ENCODE measurements at regions not wholly inside any gene's neighbourhood (a gene's known extent, or its start where the extent isn't known, plus 50 kb on each side); places are given as distances from the start of the nearest gene placed in this dataset.
"Not testable (repeated sequence)": the region's sequence is repeated elsewhere in the genome, so short reads cannot be mapped to it uniquely, and the experiment has no call there.

- no peak for DNase-seq (ENCODE audit: low spot score)
These were observed 517.5 kb downstream of the KLF5 start for GRCh38 chr13:73576291-73576690.

GRCh38 chr13:73572824-73573223 lies 514.0 kb downstream of the KLF5 start:
- no peak for DNase-seq (ENCODE audit: low spot score)

- no peak for DNase-seq (ENCODE audit: low spot score)
These were observed 512.6 kb downstream of the KLF5 start for GRCh38 chr13:73571376-73571775.

GRCh38 chr13:73556902-73557301 lies 498.1 kb downstream of the KLF5 start:
- no peak for DNase-seq (ENCODE audit: low spot score)

- no peak for DNase-seq (ENCODE audit: low spot score)
These were observed 497.3 kb downstream of the KLF5 start for GRCh38 chr13:73556128-73556527.

- DNase-seq (ENCODE audit: low spot score), result no peak
These were observed 492.9 kb downstream of the KLF5 start for GRCh38 chr13:73551736-73552135.

GRCh38 chr13:73549717-73550116 lies 490.9 kb downstream of the KLF5 start:
- no peak for DNase-seq (ENCODE audit: low spot score)

- DNase-seq (ENCODE audit: low spot score), result no peak
These were observed 489.6 kb downstream of the KLF5 start for GRCh38 chr13:73548449-73548848.

GRCh38 chr13:73547239-73547638 lies 488.4 kb downstream of the KLF5 start:
- DNase-seq (ENCODE audit: low spot score), result no peak

GRCh38 chr13:73544175-73544574 lies 485.4 kb downstream of the KLF5 start:
- DNase-seq (ENCODE audit: low spot score), result no peak

- DNase-seq (ENCODE audit: low spot score), result no peak
These were observed 483.6 kb downstream of the KLF5 start for GRCh38 chr13:73542446-73542845.

GRCh38 chr13:73536865-73537264 lies 478.1 kb downstream of the KLF5 start:
- DNase-seq (ENCODE audit: low spot score), result no peak

- no peak for DNase-seq (ENCODE audit: low spot score)
These were observed 476.5 kb downstream of the KLF5 start for GRCh38 chr13:73535341-73535740.

GRCh38 chr13:73532987-73533510 lies 474.2 kb downstream of the KLF5 start:
- DNase-seq (ENCODE audit: low spot score), result no peak

GRCh38 chr13:73532582-73532981 lies 473.8 kb downstream of the KLF5 start:
- DNase-seq (ENCODE audit: low spot score), result no peak

GRCh38 chr13:73531014-73531413 lies 472.2 kb downstream of the KLF5 start:
- DNase-seq (ENCODE audit: low spot score), result no peak

- no peak for DNase-seq (ENCODE audit: low spot score)
These were observed 464.1 kb downstream of the KLF5 start for GRCh38 chr13:73522937-73523336.

GRCh38 chr13:73521985-73522524 lies 463.2 kb downstream of the KLF5 start:
- DNase-seq (ENCODE audit: low spot score), result no peak

- DNase-seq (ENCODE audit: low spot score), result no peak
These were observed 462.5 kb downstream of the KLF5 start for GRCh38 chr13:73521290-73521624.

- no peak for DNase-seq (ENCODE audit: low spot score)
These were observed 461.9 kb downstream of the KLF5 start for GRCh38 chr13:73520566-73521289.

- not testable (repeated sequence) for DNase-seq (ENCODE audit: low spot score)
These were observed 461.3 kb downstream of the KLF5 start for GRCh38 chr13:73520135-73520534.

GRCh38 chr13:73519396-73520116 lies 460.8 kb downstream of the KLF5 start:
- no peak for DNase-seq (ENCODE audit: low spot score)

GRCh38 chr13:73517766-73518165 lies 459.0 kb downstream of the KLF5 start:
- DNase-seq (ENCODE audit: low spot score), result no peak

All from putamen (tissue), 1 donor.